Sigmoid colon (tissue), 6 donors: ENCODE measurements at regions not wholly inside any gene's neighbourhood (a gene's known extent, or its start where the extent isn't known, plus 50 kb on each side); places are given as distances from the start of the nearest gene placed in this dataset.

Experiments
- DNase-seq: peaks from one replicate; pipeline ENCODE4 v3.0.0-alpha.2; 2019
- H3K27ac ChIP-seq, 4 donors: fragments of 200-600 bp; sonication (generic); one replicate each; pipeline ENCODE4 v1.5.1; 2016 to 2019; ENCODE audit warnings: mild to moderate bottlenecking in 1 of 4
- H3K27me3 ChIP-seq, 3 donors: fragments of 200-600 bp; sonication (generic); one replicate each; pipeline ENCODE4 v1.5.1; 2019; ENCODE audit warnings: mild to moderate bottlenecking in 1 of 3
- H3K36me3 ChIP-seq, 4 donors: fragments of 200-600 bp; sonication (generic); one replicate each; pipeline ENCODE4 v1.5.1; 2016 to 2019
- H3K4me1 ChIP-seq, 4 donors: fragments of 200-600 bp; sonication (generic); one replicate each; pipeline ENCODE4 v1.5.1; 2017 to 2019
- H3K4me3 ChIP-seq, 4 donors: fragments of 200-600 bp; sonication (generic); one replicate each; pipeline ENCODE4 v1.5.1; 2017 to 2019; ENCODE audit warnings: mild to moderate bottlenecking in 2 of 4, moderate library complexity in 1 of 4
- H3K9me3 ChIP-seq, 4 donors: fragments of 200-600 bp in 3 of 4; sonication (generic) in 3 of 4; one replicate each; pipeline versions ENCODE4 v1.5.1 to v1.6.1; 2013 to 2019
- CTCF ChIP-seq, 4 experiments: fragments of 450-650 bp in 3 of 4; fragments of 200-600 bp in 1 of 4; IDR thresholded peaks; one replicate each; pipeline ENCODE4 v1.5.1; 2016 to 2019; ENCODE audit warnings: antibody characterized with exemption in 4 of 4, mild to moderate bottlenecking in 3 of 4, moderate library complexity in 2 of 4
- EP300 ChIP-seq, 4 donors: sonication (generic); formaldehyde crosslinking; IDR thresholded peaks; one replicate each; pipeline ENCODE4 v1.6.1; 2017; ENCODE audit warnings: antibody characterized with exemption in 4 of 4
- POLR2A ChIP-seq, 2 donors: fragments of 450-650 bp; IDR thresholded peaks; one replicate each; pipeline ENCODE4 v1.6.1; 2016; ENCODE audit warnings: antibody characterized with exemption in 2 of 2, mild to moderate bottlenecking in 2 of 2, moderate library complexity in 2 of 2
- POLR2AphosphoS5 ChIP-seq, 4 donors: sonication (generic); formaldehyde crosslinking; IDR thresholded peaks; one replicate each; pipeline ENCODE4 v1.6.1; 2017; ENCODE audit warnings: antibody characterized with exemption in 4 of 4
- WGBS, 2 donors: extraction: QIAGEN DNeasy Blood & Tissue Kit; methylation state at CpG; one replicate each; pipeline ENCODE4 v1.1.7; 2013; 5-methylcytosine and 5-hydroxymethylcytosine counted together
- intact Hi-C: fragments of 100-400 bp; cut with DNase I; formaldehyde crosslinking; loops from one replicate; pipeline ENCODE4 v1.15.1; 2023
- donor health status: healthy with polysubstance abuse.
- donor health status: healthy.

DNA sequence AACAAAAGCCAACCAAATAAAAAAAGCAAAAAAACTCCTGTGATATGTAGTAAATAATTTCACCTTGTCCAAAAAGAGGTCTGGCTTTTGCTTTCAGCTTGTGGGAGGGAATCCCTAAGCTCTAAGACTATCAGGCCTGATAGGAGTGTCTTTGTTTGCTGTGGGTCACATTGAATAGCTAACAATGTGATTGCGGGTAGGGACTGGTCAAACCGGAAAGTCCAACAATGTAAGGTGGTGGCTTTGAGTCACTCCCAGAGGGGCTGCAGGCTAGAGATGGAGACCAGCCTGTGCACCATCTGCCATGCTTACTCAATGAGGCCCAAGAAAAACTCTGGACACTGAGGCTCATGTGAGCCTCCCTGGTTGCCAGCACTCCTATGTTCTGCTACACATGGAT lies 192.9 kb downstream of the TFCP2L1 start:
- no peak for DNase-seq
- intact Hi-C loops = no loop called here
- TF ChIP-seq CTCF (IDR thresholded peaks at IDR 0.05) (no peak), POLR2A (IDR thresholded peaks at IDR 0.05) (no peak), EP300 (IDR thresholded peaks at IDR 0.05) (no peak), POLR2AphosphoS5 (IDR thresholded peaks at IDR 0.05) (no peak)
- Histone ChIP-seq H3K4me1 (peaks cover 0 to 14% (median 1%) of the 10 kb centered on the region in 4 donors), H3K27me3 (no peaks in the 10 kb centered on the region), H3K4me3 (no peak overlapping the region), H3K27ac (no peak overlapping the region), H3K9me3 (no peaks in the 10 kb centered on the region), H3K36me3 (no peaks in the 10 kb centered on the region)
- 20 to 80% methylated on average over 2 of the region's 2 CpGs for WGBS, 2 donors

GRCh38 chr2:121093692-121094091 lies 191.3 kb downstream of the TFCP2L1 start:
- no peaks in the 10 kb centered on the region for H3K36me3 ChIP-seq
- intact Hi-C loops = no loop called here
- no peak overlapping the region for H3K27ac ChIP-seq
- 74 to 82% methylated on average over 2 of the region's 2 CpGs for WGBS, 2 donors
- peak; percentile 30 for DNase-seq
- no peak overlapping the region for H3K4me3 ChIP-seq
- TF ChIP-seq POLR2AphosphoS5 (IDR thresholded peaks at IDR 0.05) (no peak), CTCF (IDR thresholded peaks at IDR 0.05) (no peak), POLR2A (IDR thresholded peaks at IDR 0.05) (no peak), EP300 (IDR thresholded peaks at IDR 0.05) (no peak)
- peaks cover 0 to 11% (median 1%) of the 10 kb centered on the region in 4 donors for H3K4me1 ChIP-seq
- H3K27me3 ChIP-seq = no peaks in the 10 kb centered on the region
- H3K9me3 ChIP-seq = no peaks in the 10 kb centered on the region

DNA sequence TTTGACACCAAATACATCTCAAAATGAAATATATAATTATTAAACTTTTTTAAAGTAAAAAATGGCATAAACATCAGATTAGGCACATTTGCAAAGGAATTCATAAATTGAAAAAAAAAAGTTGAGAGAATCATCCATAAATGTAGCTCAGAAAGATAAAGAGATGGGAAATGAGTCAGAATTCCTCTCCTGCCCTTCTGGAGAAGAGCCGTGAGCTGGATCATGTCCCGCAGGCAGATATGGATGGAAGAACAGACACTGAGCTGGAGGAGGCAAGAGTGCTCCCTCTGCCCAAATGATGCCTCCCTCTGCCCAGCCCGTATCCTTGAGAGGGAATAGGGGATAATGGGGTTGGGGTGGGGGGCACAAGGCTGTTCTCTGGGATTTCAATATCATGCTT lies 190.9 kb downstream of the TFCP2L1 start:
- intact Hi-C loops = no loop called here
- WGBS, 2 donors = 70 to 91% methylated on average over 3 of the region's 3 CpGs

GRCh38 chr2:121094845-121095244 lies 190.2 kb downstream of the TFCP2L1 start:
- Histone ChIP-seq H3K27ac (no peak overlapping the region), H3K36me3 (no peaks in the 10 kb centered on the region), H3K27me3 (no peaks in the 10 kb centered on the region), H3K4me3 (no peak overlapping the region), H3K9me3 (no peaks in the 10 kb centered on the region), H3K4me1 (peaks cover 0 to 16% (median 6%) of the 10 kb centered on the region in 4 donors)
- 87 to 89% methylated on average over 3 of the region's 3 CpGs for WGBS, 2 donors
- intact Hi-C loops = loop anchor here (5.0 kb wide), 1 partner anchor 262 kb away; no protein-coding TSS in a partner anchor
- peak; percentile 8 for DNase-seq
- no peak for TF ChIP-seq CTCF (IDR thresholded peaks at IDR 0.05)
- TF ChIP-seq EP300 (IDR thresholded peaks at IDR 0.05) = no peak
- TF ChIP-seq POLR2AphosphoS5 (IDR thresholded peaks at IDR 0.05) = no peak
- no peak for TF ChIP-seq POLR2A (IDR thresholded peaks at IDR 0.05)

More for the DNA sequence above, 190.9 kb downstream of the TFCP2L1 start:
- Histone ChIP-seq H3K9me3 (no peaks in the 10 kb centered on the region), H3K27me3 (no peaks in the 10 kb centered on the region), H3K27ac (no peak overlapping the region), H3K4me3 (no peak overlapping the region), H3K36me3 (no peaks in the 10 kb centered on the region), H3K4me1 (peaks cover 0 to 9% (median 1%) of the 10 kb centered on the region in 4 donors)
- peak; percentile 48 for DNase-seq
- TF ChIP-seq CTCF (IDR thresholded peaks at IDR 0.05) (no peak), POLR2A (IDR thresholded peaks at IDR 0.05) (no peak), EP300 (IDR thresholded peaks at IDR 0.05) (no peak), POLR2AphosphoS5 (IDR thresholded peaks at IDR 0.05) (no peak)
